RWPE2 (cell line): ENCODE measurements at regions not wholly inside any gene's neighbourhood (a gene's known extent, or its start where the extent isn't known, plus 50 kb on each side); places are given as distances from the start of the nearest gene placed in this dataset.

Experiments
- ATAC-seq: fragments of 200-7000 bp; cut with Tn5 transposase; 3 replicates; pipeline ENCODE4 v1.9.1; 2021; ENCODE audit warnings: low read depth
- DNase-seq: peaks from one replicate; pipeline ENCODE4 v3.0.0-alpha.2; 2020; ENCODE audit warnings: low spot score
- H3K27ac ChIP-seq: fragments of 450-650 bp; 2 replicates; pipeline ENCODE4 v1.5.1; 2017; ENCODE audit warnings: mild to moderate bottlenecking; ENCODE audit not compliant: poor library complexity, severe bottlenecking
- H3K27me3 ChIP-seq: fragments of 250-450 bp; sonication (Bioruptor Pico); 2 replicates; pipeline ENCODE4 v1.5.1; 2021; ENCODE audit warnings: mild to moderate bottlenecking, moderate library complexity; ENCODE audit not compliant: insufficient read depth, poor library complexity, severe bottlenecking
- H3K36me3 ChIP-seq: fragments of 250-450 bp; sonication (Bioruptor Pico); 2 replicates; pipeline ENCODE4 v1.5.1; 2020; ENCODE audit warnings: low read depth, mild to moderate bottlenecking, moderate library complexity
- H3K4me1 ChIP-seq: fragments of 250-450 bp; sonication (Bioruptor Pico); 2 replicates; pipeline ENCODE4 v1.5.1; 2021; ENCODE audit warnings: mild to moderate bottlenecking, moderate library complexity; ENCODE audit not compliant: insufficient read depth, poor library complexity, severe bottlenecking
- H3K4me3 ChIP-seq: fragments of 250-450 bp; sonication (Bioruptor Pico); 2 replicates; pipeline ENCODE4 v1.5.1; 2021; ENCODE audit warnings: mild to moderate bottlenecking, moderate library complexity; ENCODE audit not compliant: severe bottlenecking
- H3K9me3 ChIP-seq: fragments of 250-450 bp; sonication (Bioruptor Pico); 2 replicates; pipeline ENCODE4 v1.5.1; 2021; ENCODE audit warnings: mild to moderate bottlenecking, moderate library complexity; ENCODE audit not compliant: severe bottlenecking
- TF ChIP-seq, protein P1 (sequence below): fragments of 450-650 bp; IDR thresholded peaks from one replicate; pipeline ENCODE4 v1.5.1; 2017; ENCODE audit warnings: mild to moderate bottlenecking, moderate library complexity; ENCODE audit not compliant: poor library complexity, severe bottlenecking

DNA sequence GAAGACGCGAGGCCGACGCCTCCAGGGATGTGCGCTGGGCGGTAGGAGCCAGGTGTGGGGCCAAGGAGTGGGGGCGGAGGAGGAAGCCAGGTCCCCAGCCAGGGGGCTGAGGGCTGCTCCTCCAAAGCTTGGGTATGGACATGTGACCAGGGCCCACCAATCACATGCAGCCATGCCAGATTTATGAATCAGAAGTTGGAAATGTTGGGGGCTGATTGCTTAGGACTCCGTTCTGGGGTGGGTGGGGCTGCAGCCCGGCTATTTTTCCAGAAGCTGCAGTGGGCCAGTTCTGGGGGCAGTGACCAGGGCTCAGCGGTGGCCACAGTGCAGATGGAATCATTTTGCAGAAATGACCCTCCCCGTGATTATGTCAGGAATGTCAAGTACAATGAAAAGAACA lies 96.0 kb downstream of the CEBPB start:
- TF ChIP-seq, protein P1, sequence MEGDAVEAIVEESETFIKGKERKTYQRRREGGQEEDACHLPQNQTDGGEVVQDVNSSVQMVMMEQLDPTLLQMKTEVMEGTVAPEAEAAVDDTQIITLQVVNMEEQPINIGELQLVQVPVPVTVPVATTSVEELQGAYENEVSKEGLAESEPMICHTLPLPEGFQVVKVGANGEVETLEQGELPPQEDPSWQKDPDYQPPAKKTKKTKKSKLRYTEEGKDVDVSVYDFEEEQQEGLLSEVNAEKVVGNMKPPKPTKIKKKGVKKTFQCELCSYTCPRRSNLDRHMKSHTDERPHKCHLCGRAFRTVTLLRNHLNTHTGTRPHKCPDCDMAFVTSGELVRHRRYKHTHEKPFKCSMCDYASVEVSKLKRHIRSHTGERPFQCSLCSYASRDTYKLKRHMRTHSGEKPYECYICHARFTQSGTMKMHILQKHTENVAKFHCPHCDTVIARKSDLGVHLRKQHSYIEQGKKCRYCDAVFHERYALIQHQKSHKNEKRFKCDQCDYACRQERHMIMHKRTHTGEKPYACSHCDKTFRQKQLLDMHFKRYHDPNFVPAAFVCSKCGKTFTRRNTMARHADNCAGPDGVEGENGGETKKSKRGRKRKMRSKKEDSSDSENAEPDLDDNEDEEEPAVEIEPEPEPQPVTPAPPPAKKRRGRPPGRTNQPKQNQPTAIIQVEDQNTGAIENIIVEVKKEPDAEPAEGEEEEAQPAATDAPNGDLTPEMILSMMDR, result no peak
- no peaks in the 10 kb centered on the region for H3K36me3 ChIP-seq
- H3K27me3 ChIP-seq, result no peaks in the 10 kb centered on the region
- no peaks in the 10 kb centered on the region for H3K9me3 ChIP-seq
- peaks cover 26% of the 10 kb centered on the region for H3K4me1 ChIP-seq
- no peak for DNase-seq
- H3K27ac ChIP-seq, result peak overlapping the region; percentile 34
- ATAC-seq, result peak; percentile 82
- H3K4me3 ChIP-seq, result no peak overlapping the region

DNA sequence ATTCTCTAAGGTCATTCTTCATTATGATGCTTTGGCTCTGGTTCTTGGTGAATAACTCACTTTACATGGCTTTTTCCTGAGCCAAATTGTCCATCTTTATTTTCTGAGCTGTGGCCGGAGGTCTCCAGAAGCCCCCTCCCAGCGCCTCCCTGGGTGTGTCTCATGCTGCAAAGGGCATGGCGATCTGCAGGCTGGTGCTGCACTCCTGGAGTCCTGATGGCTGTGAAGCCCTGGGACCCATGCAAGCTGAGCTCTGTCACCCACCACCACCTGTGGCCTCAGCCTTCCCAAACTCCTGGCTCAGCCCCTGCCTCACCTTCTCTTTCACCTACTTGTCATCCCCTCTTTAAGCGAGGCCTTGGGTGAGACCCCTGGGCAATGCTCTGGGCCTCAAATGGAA lies 96.9 kb downstream of the CEBPB start:
- Histone ChIP-seq H3K4me1 (peaks cover 29% of the 10 kb centered on the region), H3K27me3 (no peaks in the 10 kb centered on the region), H3K27ac (no peak overlapping the region), H3K36me3 (no peaks in the 10 kb centered on the region), H3K9me3 (no peaks in the 10 kb centered on the region), H3K4me3 (no peak overlapping the region)
- ATAC-seq (no peak), DNase-seq (no peak)
- TF ChIP-seq, protein P1, result no peak

DNA sequence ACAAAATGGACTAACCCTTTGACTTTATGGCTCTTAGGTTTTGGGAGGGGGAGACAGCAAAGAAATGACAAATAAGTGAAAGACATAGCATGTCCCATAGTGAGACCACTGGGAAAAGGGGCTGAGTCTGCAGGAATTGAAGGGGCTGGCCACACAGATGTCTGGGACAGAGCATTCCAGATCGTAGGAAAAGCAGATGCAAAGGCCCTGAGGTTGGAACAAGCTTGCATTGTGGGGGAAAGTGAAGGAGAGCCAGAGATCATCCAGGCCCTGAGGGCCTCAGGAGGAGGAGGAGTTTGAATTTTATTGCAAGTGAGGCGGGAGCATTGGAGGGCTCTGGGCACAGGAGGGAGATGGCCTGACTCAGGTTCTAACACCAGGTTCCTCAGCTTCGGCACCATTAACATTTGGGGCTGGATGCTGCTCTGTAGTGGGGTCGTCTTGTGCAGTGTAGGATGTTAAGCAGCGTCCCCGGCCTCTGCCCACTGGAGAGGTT lies 97.5 kb downstream of the CEBPB start:
- no peak overlapping the region for H3K27ac ChIP-seq

DNA sequence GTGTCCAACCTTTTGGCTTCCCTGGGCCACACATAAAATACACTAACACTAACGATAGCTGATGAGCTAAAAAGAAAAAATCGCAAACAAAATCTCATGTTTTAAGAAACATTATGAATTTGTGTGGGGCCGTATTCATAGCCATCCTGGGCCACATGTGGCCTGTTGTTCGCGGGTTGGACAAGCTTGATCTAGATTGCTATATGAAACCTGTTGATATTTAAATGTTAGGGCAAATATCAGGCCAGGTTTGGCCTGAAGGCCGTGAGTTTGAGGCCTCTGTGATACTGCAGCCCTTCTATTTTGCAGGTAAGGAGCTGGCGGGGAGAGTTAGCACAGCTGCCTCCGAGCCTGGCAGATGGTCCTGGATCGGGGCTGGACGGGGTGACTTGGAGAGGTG lies 99.0 kb downstream of the CEBPB start:
- DNase-seq, result no peak
- Histone ChIP-seq H3K9me3 (no peaks in the 10 kb centered on the region), H3K4me3 (no peak overlapping the region), H3K4me1 (peaks cover 23% of the 10 kb centered on the region), H3K36me3 (no peaks in the 10 kb centered on the region), H3K27me3 (no peaks in the 10 kb centered on the region), H3K27ac (no peak overlapping the region)
- TF ChIP-seq, protein P1, result no peak
- no peak for ATAC-seq

More for the DNA sequence above, 97.5 kb downstream of the CEBPB start:
- ATAC-seq (no peak), DNase-seq (no peak)
- Histone ChIP-seq H3K4me3 (no peak overlapping the region), H3K4me1 (peaks cover 29% of the 10 kb centered on the region), H3K27me3 (no peaks in the 10 kb centered on the region), H3K9me3 (no peaks in the 10 kb centered on the region), H3K36me3 (no peaks in the 10 kb centered on the region)
- TF ChIP-seq, protein P1, result no peak

DNA sequence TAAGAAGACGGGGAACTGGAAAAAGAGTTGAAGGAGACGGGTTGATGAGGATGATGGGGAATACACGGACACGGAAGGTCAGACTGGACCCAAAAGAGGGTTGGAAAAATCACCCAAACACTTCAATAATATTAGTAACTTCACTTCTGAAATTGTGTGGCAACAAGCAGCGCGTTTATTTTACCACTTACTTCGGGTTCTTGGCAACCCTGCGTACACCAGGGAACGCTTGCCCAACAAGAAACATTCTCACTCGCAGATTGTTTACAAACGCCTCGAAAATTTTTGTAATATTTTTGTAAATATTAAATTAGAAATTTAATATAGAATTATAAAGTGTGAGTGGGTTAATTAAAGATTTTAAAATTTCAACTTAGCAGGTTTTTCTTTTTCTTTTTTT lies 99.5 kb downstream of the CEBPB start:
- no peak overlapping the region for H3K27ac ChIP-seq

More for the DNA sequence above, 99.5 kb downstream of the CEBPB start:
- H3K4me1 ChIP-seq, result peaks cover 23% of the 10 kb centered on the region
- no peaks in the 10 kb centered on the region for H3K9me3 ChIP-seq
- H3K36me3 ChIP-seq, result no peaks in the 10 kb centered on the region
- DNase-seq (no peak), ATAC-seq (no peak)
- H3K27me3 ChIP-seq, result no peaks in the 10 kb centered on the region
- TF ChIP-seq, protein P1, result no peak
- no peak overlapping the region for H3K4me3 ChIP-seq
